IMR-90 (cell line): ENCODE measurements at regions not wholly inside any gene's neighbourhood (a gene's known extent, or its start where the extent isn't known, plus 50 kb on each side); places are given as distances from the start of the nearest gene placed in this dataset.

ENCODE experiments used
- ATAC-seq: fragments of 200-7000 bp; cut with Tn5 transposase; 2 replicates; pipeline ENCODE4 v1.9.1; 2020; ENCODE audit warnings: low read depth, mild to moderate bottlenecking, moderate library complexity
- BruUV-seq: library from RNA; stranded (reverse); fragments of 400-500 nt; replicated peaks from 2 replicates; lab custom pipeline; 2021; lab: Mats Ljungman, UMichigan
- CTCF ChIA-PET: fragments of 300-600 bp; formaldehyde crosslinking; extraction: SDS; loops from one replicate; lab custom pipeline; 2021; ENCODE audit warnings: antibody characterized with exemption; lab: Yijun Ruan, JAX
- POLR2A ChIA-PET: fragments of 300-600 bp; sonication (Branson Sonifier 250); formaldehyde crosslinking; loops from one replicate; lab custom pipeline; 2022; ENCODE audit warnings: antibody characterized with exemption; ENCODE audit not compliant: unreplicated experiment; lab: Charles Lee
- DNase-seq: peaks from one replicate; pipeline ENCODE4 v3.0.0; 2013
- H2AFZ ChIP-seq: replicated peaks from 2 replicates; pipeline ENCODE3; 2013; ENCODE audit warnings: low read length, mild to moderate bottlenecking; ENCODE audit not compliant: poor library complexity
- H2AK5ac ChIP-seq: 2 replicates; pipeline ENCODE4 v1.6.1; 2013; ENCODE audit warnings: low read depth, low read length, inconsistent platforms
- H2AK9ac ChIP-seq: replicated peaks from 2 replicates; pipeline ENCODE3; 2013; ENCODE audit warnings: mild to moderate bottlenecking, low read depth, low read length, moderate library complexity; ENCODE audit not compliant: poor library complexity
- H2BK120ac ChIP-seq: 2 replicates; pipeline ENCODE4 v1.6.1; 2013; ENCODE audit warnings: low read depth, low read length, inconsistent platforms
- H2BK15ac ChIP-seq: 3 replicates; pipeline ENCODE4 v1.6.1; 2013; ENCODE audit warnings: low read depth, low read length, inconsistent platforms
- H2BK20ac ChIP-seq: 2 replicates; pipeline ENCODE4 v1.6.1; 2013; ENCODE audit warnings: low read depth, mild to moderate bottlenecking, inconsistent platforms, low read length, moderate library complexity
- H2BK5ac ChIP-seq: 2 replicates; pipeline ENCODE4 v1.6.1; 2013; ENCODE audit warnings: mild to moderate bottlenecking, low read depth, low read length, inconsistent platforms; ENCODE audit not compliant: poor library complexity, severe bottlenecking
- H3K14ac ChIP-seq: replicated peaks from 2 replicates; pipeline ENCODE4 v1.6.1; 2013; ENCODE audit warnings: low read depth, low read length, inconsistent platforms
- H3K18ac ChIP-seq: 2 replicates; pipeline ENCODE4 v1.6.1; 2013; ENCODE audit warnings: low read depth, low read length, control low read depth
- H3K23ac ChIP-seq: 2 replicates; pipeline ENCODE4 v1.6.1; 2013; ENCODE audit warnings: low read depth, low read length, inconsistent platforms
- H3K27ac ChIP-seq: 2 replicates; pipeline ENCODE4 v1.5.1; 2013; ENCODE audit warnings: mild to moderate bottlenecking, control low read depth, low read length; ENCODE audit not compliant: insufficient read depth
- H3K27me3 ChIP-seq: 2 replicates; pipeline ENCODE4 v1.6.1; 2013; ENCODE audit warnings: low read length; ENCODE audit not compliant: control insufficient read depth, insufficient read depth
- H3K36me3 ChIP-seq: 2 replicates; pipeline ENCODE4 v1.6.1; 2013; ENCODE audit warnings: low read length, mixed read lengths; ENCODE audit not compliant: control insufficient read depth, insufficient read depth
- H3K4ac ChIP-seq: 2 replicates; pipeline ENCODE4 v1.6.1; 2013; ENCODE audit warnings: low read depth, low read length, inconsistent platforms
- H3K4me1 ChIP-seq: 2 replicates; pipeline ENCODE4 v1.6.1; 2013; ENCODE audit warnings: low read length, mixed read lengths; ENCODE audit not compliant: control insufficient read depth, insufficient read depth
- H3K4me2 ChIP-seq: 2 replicates; pipeline ENCODE4 v1.6.1; 2013; ENCODE audit warnings: low read depth, mild to moderate bottlenecking, control low read depth, low read length, moderate library complexity
- H3K4me3 ChIP-seq: 2 replicates; pipeline ENCODE4 v1.5.1; 2013; ENCODE audit warnings: low read depth, mild to moderate bottlenecking, control low read depth, low read length, moderate library complexity; ENCODE audit not compliant: insufficient read depth
- H3K56ac ChIP-seq: 2 replicates; pipeline ENCODE4 v1.6.1; 2013; ENCODE audit warnings: low read length, inconsistent platforms; ENCODE audit not compliant: insufficient read depth; ENCODE audit errors: extremely low read depth
- H3K79me1 ChIP-seq, 2 experiments: 2 replicates each; pipeline ENCODE4 v1.6.1; 2013; ENCODE audit warnings: low read length in 2 of 2, inconsistent platforms in 1 of 2, low read depth in 1 of 2
- H3K9ac ChIP-seq: 2 replicates; pipeline ENCODE4 v1.6.1; 2013; ENCODE audit warnings: low read depth, low read length, control low read depth
- H3K9me1 ChIP-seq: 2 replicates; pipeline ENCODE4 v1.6.1; 2013; ENCODE audit warnings: low read length, inconsistent platforms; ENCODE audit not compliant: insufficient read depth
- H3K9me3 ChIP-seq: 2 replicates; pipeline ENCODE4 v1.6.1; 2013; ENCODE audit warnings: low read length; ENCODE audit not compliant: control insufficient read depth, insufficient read depth
- H4K20me1 ChIP-seq: 2 replicates; pipeline ENCODE4 v1.6.1; 2013; ENCODE audit warnings: low read length, inconsistent platforms; ENCODE audit not compliant: insufficient read depth
- H4K5ac ChIP-seq: 2 replicates; pipeline ENCODE4 v1.6.1; 2013; ENCODE audit warnings: mild to moderate bottlenecking, low read depth, low read length, control low read depth
- H4K8ac ChIP-seq, 2 experiments: 2 replicates each; pipeline ENCODE4 v1.6.1; 2013; ENCODE audit warnings: low read depth in 2 of 2, low read length in 2 of 2, control low read depth in 1 of 2, inconsistent platforms in 1 of 2
- H4K91ac ChIP-seq: 2 replicates; pipeline ENCODE4 v1.6.1; 2013; ENCODE audit warnings: low read depth, low read length, inconsistent platforms; ENCODE audit not compliant: insufficient read depth
- CHD1 ChIP-seq: IDR thresholded peaks from 2 replicates; pipeline ENCODE4 v1.6.1; 2012; ENCODE audit warnings: low read depth, low read length, improper control_type of control experiment
- RCOR1 ChIP-seq: IDR thresholded peaks from 2 replicates; pipeline ENCODE4 v1.6.1; 2012; ENCODE audit warnings: mild to moderate bottlenecking, low read length, improper control_type of control experiment; ENCODE audit not compliant: insufficient replicate concordance
- RFX5 ChIP-seq: IDR thresholded peaks from 2 replicates; pipeline ENCODE4 v1.8.0; 2012; ENCODE audit warnings: low read depth, mild to moderate bottlenecking, low read length, moderate library complexity
- WGBS, 2 experiments: methylation state at CpG; one replicate each; pipeline versions ENCODE4 v1.1.5 to v1.1.7; 2013; ENCODE audit warnings: missing lambda C conversion rate in 2 of 2; ENCODE audit not compliant: insufficient read length in 1 of 2; ENCODE audit errors: extremely low coverage in 2 of 2; 5-methylcytosine and 5-hydroxymethylcytosine counted together
- dilution Hi-C: fragments of 300-500 bp; cut with HindIII; formaldehyde crosslinking; loops from one replicate; pipeline ENCODE4 v1.14.3; 2018; ENCODE audit warnings: low sequenced_read_pairs; ENCODE audit not compliant: unreplicated experiment
- in situ Hi-C: fragments of 300-500 bp; cut with MboI; formaldehyde crosslinking; loops from 3 replicates; pipeline ENCODE4 v1.14.3; 2019; ENCODE audit warnings: low sequenced_read_pairs, inconsistent platforms, mixed read lengths
- intact Hi-C: fragments of 100-400 bp; cut with micrococcal nuclease; formaldehyde crosslinking; loops from 2 replicates; pipeline ENCODE4 v1.10.0; 2022
- TF ChIP-seq, protein P1 (sequence below): conservative IDR thresholded peaks from 2 replicates; pipeline ENCODE4 v1.5.1; 2012; ENCODE audit warnings: mild to moderate bottlenecking, low read depth, low read length, improper control_type of control experiment

DNA sequence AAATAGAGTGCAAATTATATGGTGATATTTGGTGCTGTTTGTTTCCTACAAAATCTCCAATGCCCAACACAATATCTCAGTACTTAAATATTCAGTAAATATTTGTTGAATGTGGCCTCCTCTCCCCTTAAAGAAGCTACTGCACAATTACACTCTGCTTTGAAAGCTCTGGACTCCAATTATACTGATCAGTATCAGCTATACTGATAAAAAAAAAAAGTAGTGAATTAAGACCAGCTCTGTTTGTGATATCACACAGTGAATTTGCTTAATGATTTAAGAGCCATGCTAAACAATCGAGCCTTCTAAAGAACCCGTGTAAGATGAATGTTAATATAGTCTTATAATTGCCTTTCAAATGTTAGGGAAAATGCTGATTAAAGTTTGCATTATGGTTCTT is 543.2 kb upstream of the API5 start:
- Histone ChIP-seq H2AK9ac (no peak overlapping the region), H3K9me1 (no peaks in the 10 kb centered on the region), H3K9me3 (peaks cover 4% of the 10 kb centered on the region; the same call in 1 of the 2 replicates), H4K5ac (no peak overlapping the region), H3K18ac (no peak overlapping the region), H3K9ac (no peak overlapping the region), H3K4me1 (no peaks in the 10 kb centered on the region), H2AK5ac (no peak overlapping the region), H4K91ac (no peak overlapping the region), H2BK20ac (no peak overlapping the region), H3K14ac (no peak overlapping the region), H4K20me1 (no peaks in the 10 kb centered on the region), H3K4ac (no peak overlapping the region), H3K56ac (no peak overlapping the region), H3K36me3 (no peaks in the 10 kb centered on the region), H3K27ac (no peak overlapping the region), H2BK120ac (no peak overlapping the region), H4K8ac (no peak overlapping the region), H2BK15ac (no peak overlapping the region), H3K27me3 (no peaks in the 10 kb centered on the region), H3K4me3 (no peak overlapping the region), H3K4me2 (no peak overlapping the region), H3K23ac (no peak overlapping the region), H2BK5ac (no peak overlapping the region), H2AFZ (no peak overlapping the region), H3K79me1 (no peaks in the 10 kb centered on the region)
- WGBS, 2 experiments, result no CpG with 5 or more reads among the region's 2 CpGs
- intact Hi-C loops (loop anchor here (10.0 kb wide), 1 partner anchor 1654 kb away; no protein-coding TSS in a partner anchor), in situ Hi-C loops (no loop called here), dilution Hi-C loops (no loop called here)
- TF ChIP-seq RCOR1 (no peak), RFX5 (no peak), CHD1 (no peak)
- TF ChIP-seq, protein P1, sequence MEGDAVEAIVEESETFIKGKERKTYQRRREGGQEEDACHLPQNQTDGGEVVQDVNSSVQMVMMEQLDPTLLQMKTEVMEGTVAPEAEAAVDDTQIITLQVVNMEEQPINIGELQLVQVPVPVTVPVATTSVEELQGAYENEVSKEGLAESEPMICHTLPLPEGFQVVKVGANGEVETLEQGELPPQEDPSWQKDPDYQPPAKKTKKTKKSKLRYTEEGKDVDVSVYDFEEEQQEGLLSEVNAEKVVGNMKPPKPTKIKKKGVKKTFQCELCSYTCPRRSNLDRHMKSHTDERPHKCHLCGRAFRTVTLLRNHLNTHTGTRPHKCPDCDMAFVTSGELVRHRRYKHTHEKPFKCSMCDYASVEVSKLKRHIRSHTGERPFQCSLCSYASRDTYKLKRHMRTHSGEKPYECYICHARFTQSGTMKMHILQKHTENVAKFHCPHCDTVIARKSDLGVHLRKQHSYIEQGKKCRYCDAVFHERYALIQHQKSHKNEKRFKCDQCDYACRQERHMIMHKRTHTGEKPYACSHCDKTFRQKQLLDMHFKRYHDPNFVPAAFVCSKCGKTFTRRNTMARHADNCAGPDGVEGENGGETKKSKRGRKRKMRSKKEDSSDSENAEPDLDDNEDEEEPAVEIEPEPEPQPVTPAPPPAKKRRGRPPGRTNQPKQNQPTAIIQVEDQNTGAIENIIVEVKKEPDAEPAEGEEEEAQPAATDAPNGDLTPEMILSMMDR, result no peak
- POLR2A ChIA-PET, result no interaction called here
- ATAC-seq, result no peak
- no TSS peak for BruUV-seq
- no peak for DNase-seq
- CTCF ChIA-PET, result no interaction called here
